HCT116 (cell line): ENCODE measurements at regions not wholly inside any gene's neighbourhood (a gene's known extent, or its start where the extent isn't known, plus 50 kb on each side); places are given as distances from the start of the nearest gene placed in this dataset.

Experiments used
- ATAC-seq: fragments of 200-7000 bp; cut with Tn5 transposase; 2 replicates; pipeline ENCODE4 v1.9.1; 2020; ENCODE audit warnings: mild to moderate bottlenecking, moderate library complexity
- BruUV-seq: library from RNA; stranded (reverse); fragments of 400-500 nt; replicated peaks from 2 replicates; lab custom pipeline; 2021; lab: Mats Ljungman, UMichigan
- CTCF ChIA-PET: fragments of 300-600 bp; sonication (Branson Sonifier 250); formaldehyde crosslinking; loops from one replicate; lab custom pipeline; 2021; ENCODE audit warnings: antibody characterized with exemption; lab: Charles Lee
- POLR2A ChIA-PET: fragments of 300-600, 350-600 bp; sonication (Branson Sonifier 250); formaldehyde crosslinking; loops from one replicate; lab custom pipeline; 2021; ENCODE audit warnings: antibody characterized with exemption; lab: Charles Lee
- RAD21 ChIA-PET, 2 experiments: fragments of 300-600 bp; sonication (Branson Sonifier 250); formaldehyde crosslinking; loops; one replicate each; lab custom pipeline; 2023; ENCODE audit warnings: low total read pairs in 2 of 2; ENCODE audit not compliant: uncharacterized antibody in 2 of 2, unreplicated experiment in 2 of 2, low non-redundant PET in 1 of 2; lab: Charles Lee
- DNase-seq: peaks from one replicate; pipeline ENCODE4 v3.0.0-alpha.2; 2010; ENCODE audit warnings: low read depth, low spot score
- H2AFZ ChIP-seq: fragments of 200-600 bp; shearing (Covaris generic), sonication (generic); 2 replicates; pipeline ENCODE4 v1.6.1; 2017; ENCODE audit warnings: low read depth, mixed run types, mixed read lengths, antibody characterized with exemption, low read length; ENCODE audit not compliant: poor library complexity, severe bottlenecking
- H3K27ac ChIP-seq: 2 replicates; pipeline ENCODE4 v1.5.1; 2012; ENCODE audit warnings: low read depth, low read length
- H3K27me3 ChIP-seq: fragments of 200-600 bp; sonication (generic); 2 replicates; pipeline ENCODE4 v1.6.1; 2016; ENCODE audit warnings: mixed run types, low read length, mixed read lengths; ENCODE audit not compliant: insufficient read depth
- H3K36me3 ChIP-seq, 2 experiments: fragments of 200-500 bp in 1 of 2; fragments of 200-600 bp in 1 of 2; sonication (Bioruptor generic) in 1 of 2; sonication (generic) in 1 of 2; 2 replicates each; pipeline versions ENCODE4 v1.5.1 to v1.6.1; 2014 to 2016; ENCODE audit warnings: low read length in 2 of 2, inconsistent platforms in 1 of 2, mixed read lengths in 1 of 2, mixed run types in 1 of 2; ENCODE audit not compliant: insufficient read depth in 2 of 2, control insufficient read depth in 1 of 2
- H3K4me1 ChIP-seq, 2 experiments: fragments of 200-600 bp in 1 of 2; sonication (generic) in 1 of 2; 2 replicates each; pipeline versions ENCODE4 v1.5.1 to v1.6.1; 2012 to 2017; ENCODE audit warnings: low read length in 2 of 2, inconsistent platforms in 1 of 2, mild to moderate bottlenecking in 1 of 2, mixed read lengths in 1 of 2, mixed run types in 1 of 2, moderate library complexity in 1 of 2; ENCODE audit not compliant: insufficient read depth in 2 of 2, control insufficient read depth in 1 of 2
- H3K4me2 ChIP-seq: fragments of 200-600 bp; sonication (generic); 2 replicates; pipeline ENCODE4 v1.6.1; 2017; ENCODE audit warnings: mixed run types, low read length, mixed read lengths
- H3K4me3 ChIP-seq, 2 experiments: fragments of 200-600 bp in 1 of 2; sonication (generic) in 1 of 2; replicated peaks in 1 of 2; 2 replicates each; pipeline ENCODE4 v1.5.1; 2011 to 2016; ENCODE audit warnings: low read length in 2 of 2, control low read depth in 1 of 2, low read depth in 1 of 2, mild to moderate bottlenecking in 1 of 2, mixed read lengths in 1 of 2, mixed run types in 1 of 2
- H3K79me2 ChIP-seq: fragments of 200-600 bp; sonication (generic); 2 replicates; pipeline ENCODE4 v1.6.1; 2017; ENCODE audit warnings: mild to moderate bottlenecking, mixed run types, low read length, moderate library complexity, mixed read lengths; ENCODE audit not compliant: insufficient read depth
- H3K9ac ChIP-seq: fragments of 200-600 bp; sonication (generic); 2 replicates; pipeline ENCODE4 v1.6.1; 2016; ENCODE audit warnings: low read length, mixed read lengths
- H3K9me2 ChIP-seq: fragments of 200-600 bp; sonication (generic), shearing (Covaris generic); 2 replicates; pipeline ENCODE4 v1.6.1; 2017; ENCODE audit warnings: mixed run types, mild to moderate bottlenecking, moderate library complexity; ENCODE audit not compliant: insufficient read depth
- H3K9me3 ChIP-seq, 2 experiments: fragments of 200-500 bp in 1 of 2; fragments of 200-600 bp in 1 of 2; sonication (Bioruptor generic) in 1 of 2; sonication (generic) in 1 of 2; 2 replicates each; pipeline ENCODE4 v1.6.1; 2014 to 2017; ENCODE audit warnings: low read length in 2 of 2, mixed read lengths in 2 of 2, inconsistent platforms in 1 of 2, low read depth in 1 of 2, mild to moderate bottlenecking in 1 of 2, mixed run types in 1 of 2, moderate library complexity in 1 of 2; ENCODE audit not compliant: control insufficient read depth in 1 of 2, insufficient read depth in 1 of 2
- H4K20me1 ChIP-seq: fragments of 200-600 bp; sonication (generic), shearing (Covaris generic); 2 replicates; pipeline ENCODE4 v1.6.1; 2017; ENCODE audit warnings: mixed run types, mild to moderate bottlenecking, moderate library complexity; ENCODE audit not compliant: insufficient read depth
- ELF1 ChIP-seq: IDR thresholded peaks from 2 replicates; pipeline ENCODE4 v1.6.1; 2012; ENCODE audit warnings: low read depth, borderline replicate concordance
- EZH2 ChIP-seq: fragments of 200-600 bp; sonication (generic); IDR thresholded peaks from 2 replicates; pipeline ENCODE4 v1.6.1; 2017; ENCODE audit warnings: antibody characterized with exemption, mixed run types
- EZH2phosphoT487 ChIP-seq: fragments of 200-600 bp; IDR thresholded peaks from 2 replicates; pipeline ENCODE4 v1.6.1; 2018; ENCODE audit warnings: antibody characterized with exemption, borderline replicate concordance
- POLR2AphosphoS5 ChIP-seq: IDR thresholded peaks from 2 replicates; pipeline ENCODE4 v1.6.1; 2011; ENCODE audit warnings: mild to moderate bottlenecking, low read depth, low read length, moderate library complexity
- RAD21 ChIP-seq: IDR thresholded peaks from 2 replicates; pipeline ENCODE4 v1.6.1; 2012; ENCODE audit warnings: low read depth, mild to moderate bottlenecking
- SIN3A ChIP-seq: IDR thresholded peaks from 2 replicates; pipeline ENCODE4 v1.6.1; 2012; ENCODE audit warnings: low read depth
- TCF7L2 ChIP-seq: IDR thresholded peaks from 2 replicates; pipeline ENCODE4 v1.7.0; 2011; ENCODE audit warnings: borderline replicate concordance, inconsistent platforms; ENCODE audit not compliant: insufficient read depth, insufficient read length; ENCODE audit errors: extremely low read depth
- intact Hi-C: fragments of 100-400 bp; cut with micrococcal nuclease; formaldehyde crosslinking; loops from 2 replicates; pipeline ENCODE4 v1.10.0; 2022
- TF ChIP-seq, protein P1 (sequence below): IDR thresholded peaks from 2 replicates; pipeline ENCODE4 v1.6.1; 2012
- TF ChIP-seq, protein P2 (sequence below): IDR thresholded peaks from 2 replicates; pipeline ENCODE4 v1.6.1; 2012; ENCODE audit warnings: low read depth

DNA sequence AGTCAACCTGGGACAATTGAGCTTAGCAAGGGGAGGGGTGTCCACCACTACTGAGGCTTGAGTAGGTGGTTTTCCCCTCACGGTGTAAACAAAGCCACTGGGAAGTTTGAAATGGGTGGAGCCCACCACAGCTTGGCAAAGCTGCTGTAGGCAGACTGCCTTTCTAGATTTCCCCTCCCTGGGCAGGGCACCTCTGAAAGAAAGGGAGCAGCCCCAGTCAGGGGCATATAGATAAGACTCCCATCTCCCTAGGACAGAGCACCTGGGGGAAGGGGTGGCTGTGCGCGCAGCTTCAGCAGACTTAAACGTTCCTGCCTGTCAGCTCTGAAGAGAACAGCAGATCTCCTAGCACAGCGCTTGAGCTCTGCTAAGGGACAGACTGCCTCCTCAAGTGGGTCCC, 758.4 kb downstream of the LTN1 start:
- ChIA-PET RAD21 (no interaction called here), CTCF (no interaction called here), POLR2A (no interaction called here)
- DNase-seq = no peak
- BruUV-seq = no TSS peak
- intact Hi-C loops = no loop called here
- Histone ChIP-seq H3K9me3 (peaks cover 0 to 16% of the 10 kb centered on the region in 2 experiments; a peak in 3 of 4 replicates), H3K9ac (no peak overlapping the region), H3K9me2 (no peaks in the 10 kb centered on the region), H3K4me3 (no peak overlapping the region), H4K20me1 (no peaks in the 10 kb centered on the region), H3K27me3 (no peaks in the 10 kb centered on the region), H3K79me2 (no peaks in the 10 kb centered on the region), H2AFZ (no peak overlapping the region), H3K36me3 (no peaks in the 10 kb centered on the region), H3K4me1 (no peaks in the 10 kb centered on the region), H3K27ac (no peak overlapping the region), H3K4me2 (no peak overlapping the region)
- no peak for ATAC-seq
- TF ChIP-seq TCF7L2 (no peak), EZH2phosphoT487 (no peak), SIN3A (no peak)
- TF ChIP-seq, protein P1, sequence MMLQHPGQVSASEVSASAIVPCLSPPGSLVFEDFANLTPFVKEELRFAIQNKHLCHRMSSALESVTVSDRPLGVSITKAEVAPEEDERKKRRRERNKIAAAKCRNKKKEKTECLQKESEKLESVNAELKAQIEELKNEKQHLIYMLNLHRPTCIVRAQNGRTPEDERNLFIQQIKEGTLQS = no peak
- TF ChIP-seq, all 23 proteins: peak for 0

DNA sequence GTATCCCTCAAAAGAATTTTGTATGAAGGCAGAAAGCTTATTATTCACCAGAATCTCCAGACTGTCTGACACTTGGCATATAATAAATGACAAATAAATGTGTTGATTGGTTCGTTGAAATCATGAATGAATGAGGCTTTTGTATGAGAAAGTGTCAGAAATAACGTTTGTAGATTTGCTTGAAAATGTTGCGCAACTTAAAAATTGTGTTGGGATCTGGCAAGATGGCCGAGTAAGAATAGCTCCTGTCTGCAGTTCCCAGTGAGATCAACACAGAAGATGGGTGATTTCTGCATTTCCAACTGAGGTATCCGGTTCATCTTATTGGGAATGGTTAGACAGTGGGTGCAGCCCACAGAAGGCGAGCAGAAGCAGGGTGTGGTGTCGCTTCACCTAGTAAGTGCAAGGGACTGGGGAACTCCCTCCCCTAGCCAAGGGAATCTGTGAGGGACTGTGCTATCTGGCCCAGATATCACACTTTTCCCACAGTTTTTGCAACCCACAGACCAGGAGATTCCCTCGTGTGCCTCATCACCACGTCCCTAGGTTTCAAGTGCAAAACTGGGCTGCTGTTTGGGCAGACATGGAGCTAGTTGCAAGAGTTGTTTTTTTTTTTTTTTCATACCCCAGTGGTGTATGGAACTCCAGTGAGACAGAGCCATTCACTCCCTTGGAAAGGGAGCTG, 759.0 kb downstream of the LTN1 start:
- TF ChIP-seq RAD21 (no peak), EZH2 (no peak), ELF1 (no peak), POLR2AphosphoS5 (no peak)
- TF ChIP-seq, protein P2, sequence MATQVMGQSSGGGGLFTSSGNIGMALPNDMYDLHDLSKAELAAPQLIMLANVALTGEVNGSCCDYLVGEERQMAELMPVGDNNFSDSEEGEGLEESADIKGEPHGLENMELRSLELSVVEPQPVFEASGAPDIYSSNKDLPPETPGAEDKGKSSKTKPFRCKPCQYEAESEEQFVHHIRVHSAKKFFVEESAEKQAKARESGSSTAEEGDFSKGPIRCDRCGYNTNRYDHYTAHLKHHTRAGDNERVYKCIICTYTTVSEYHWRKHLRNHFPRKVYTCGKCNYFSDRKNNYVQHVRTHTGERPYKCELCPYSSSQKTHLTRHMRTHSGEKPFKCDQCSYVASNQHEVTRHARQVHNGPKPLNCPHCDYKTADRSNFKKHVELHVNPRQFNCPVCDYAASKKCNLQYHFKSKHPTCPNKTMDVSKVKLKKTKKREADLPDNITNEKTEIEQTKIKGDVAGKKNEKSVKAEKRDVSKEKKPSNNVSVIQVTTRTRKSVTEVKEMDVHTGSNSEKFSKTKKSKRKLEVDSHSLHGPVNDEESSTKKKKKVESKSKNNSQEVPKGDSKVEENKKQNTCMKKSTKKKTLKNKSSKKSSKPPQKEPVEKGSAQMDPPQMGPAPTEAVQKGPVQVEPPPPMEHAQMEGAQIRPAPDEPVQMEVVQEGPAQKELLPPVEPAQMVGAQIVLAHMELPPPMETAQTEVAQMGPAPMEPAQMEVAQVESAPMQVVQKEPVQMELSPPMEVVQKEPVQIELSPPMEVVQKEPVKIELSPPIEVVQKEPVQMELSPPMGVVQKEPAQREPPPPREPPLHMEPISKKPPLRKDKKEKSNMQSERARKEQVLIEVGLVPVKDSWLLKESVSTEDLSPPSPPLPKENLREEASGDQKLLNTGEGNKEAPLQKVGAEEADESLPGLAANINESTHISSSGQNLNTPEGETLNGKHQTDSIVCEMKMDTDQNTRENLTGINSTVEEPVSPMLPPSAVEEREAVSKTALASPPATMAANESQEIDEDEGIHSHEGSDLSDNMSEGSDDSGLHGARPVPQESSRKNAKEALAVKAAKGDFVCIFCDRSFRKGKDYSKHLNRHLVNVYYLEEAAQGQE = no peak
- TF ChIP-seq, protein P1 = no peak
- RAD21 ChIA-PET = no interaction called here
- DNase-seq (no peak), ATAC-seq (no peak)
- no peaks in the 10 kb centered on the region for H3K36me3 ChIP-seq
- H3K27ac ChIP-seq = no peak overlapping the region
- no peaks in the 10 kb centered on the region for H3K9me2 ChIP-seq
- H3K9me3 ChIP-seq = peaks cover under 1 to 13% of the 10 kb centered on the region in 2 experiments; a peak in 3 of 4 replicates
- CTCF ChIA-PET = no interaction called here
- no TSS peak for BruUV-seq
- H4K20me1 ChIP-seq = no peaks in the 10 kb centered on the region
- no peak overlapping the region for H3K9ac ChIP-seq
- H3K4me2 ChIP-seq = no peak overlapping the region
- no peak overlapping the region for H3K4me3 ChIP-seq
- H3K4me1 ChIP-seq = no peaks in the 10 kb centered on the region
- POLR2A ChIA-PET = no interaction called here
- H3K27me3 ChIP-seq = no peaks in the 10 kb centered on the region
- intact Hi-C loops = no loop called here
- no peak overlapping the region for H2AFZ ChIP-seq
- H3K79me2 ChIP-seq = no peaks in the 10 kb centered on the region
